Activated T-cell treated with anti-CD3 and anti-CD28 coated beads, Interleukin-2, amount 50 U/mL, for 4 hours (primary cell): ENCODE measurements at regions not wholly inside any gene's neighbourhood (a gene's known extent, or its start where the extent isn't known, plus 50 kb on each side); places are given as distances from the start of the nearest gene placed in this dataset.
"Not testable (repeated sequence)": the region's sequence is repeated elsewhere in the genome, so short reads cannot be mapped to it uniquely, and the experiment has no call there.

Source experiments
- ATAC-seq, 2 donors: fragments of 200-7000 bp; cut with Tn5 transposase; one replicate each; pipeline ENCODE4 v1.10.0; 2021
- DNase-seq: peaks from one replicate; pipeline ENCODE4 v3.0.0-alpha.2; 2020
- H3K27me3 Mint-ChIP-seq: one replicate; pipeline ENCODE4 v1.8.0; 2021; ENCODE audit warnings: low read depth, mixed read lengths
- H3K36me3 Mint-ChIP-seq: one replicate; pipeline ENCODE4 v1.8.0; 2022; ENCODE audit warnings: mixed read lengths; ENCODE audit not compliant: insufficient read depth
- H3K4me1 Mint-ChIP-seq: one replicate; pipeline ENCODE4 v1.8.0; 2021; ENCODE audit warnings: low read depth, mixed read lengths
- H3K4me3 Mint-ChIP-seq: one replicate; pipeline ENCODE4 v1.8.0; 2021; ENCODE audit warnings: mild to moderate bottlenecking, moderate library complexity, mixed read lengths
- H3K9me3 Mint-ChIP-seq: one replicate; pipeline ENCODE4 v1.8.0; 2021; ENCODE audit warnings: mixed read lengths

- DNase-seq, H3K9me3 Mint-ChIP-seq, ATAC-seq, H3K36me3 Mint-ChIP-seq, H3K4me3 Mint-ChIP-seq, H3K4me1 Mint-ChIP-seq, H3K27me3 Mint-ChIP-seq: not testable (repeated sequence)
Observed at GRCh38 chr1:81178431-81179093, 622.2 kb upstream of the ADGRL2 start.

- no peaks in the 10 kb centered on the region for H3K4me1 Mint-ChIP-seq
- H3K4me3 Mint-ChIP-seq = no peak overlapping the region
- no peak for ATAC-seq
- H3K9me3 Mint-ChIP-seq = peaks cover 24% of the 10 kb centered on the region
- no peak for DNase-seq
- H3K36me3 Mint-ChIP-seq = no peaks in the 10 kb centered on the region
- no peaks in the 10 kb centered on the region for H3K27me3 Mint-ChIP-seq
Observed at GRCh38 chr1:81174811-81175476, 625.8 kb upstream of the ADGRL2 start.

GRCh38 chr1:81174052-81174451 lies 626.7 kb upstream of the ADGRL2 start:
- Mint-ChIP-seq H3K27me3 (no peaks in the 10 kb centered on the region), H3K4me1 (no peaks in the 10 kb centered on the region), H3K36me3 (no peaks in the 10 kb centered on the region), H3K9me3 (peaks cover 21% of the 10 kb centered on the region), H3K4me3 (no peak overlapping the region)
- DNase-seq = no peak
- no peak for ATAC-seq

DNA sequence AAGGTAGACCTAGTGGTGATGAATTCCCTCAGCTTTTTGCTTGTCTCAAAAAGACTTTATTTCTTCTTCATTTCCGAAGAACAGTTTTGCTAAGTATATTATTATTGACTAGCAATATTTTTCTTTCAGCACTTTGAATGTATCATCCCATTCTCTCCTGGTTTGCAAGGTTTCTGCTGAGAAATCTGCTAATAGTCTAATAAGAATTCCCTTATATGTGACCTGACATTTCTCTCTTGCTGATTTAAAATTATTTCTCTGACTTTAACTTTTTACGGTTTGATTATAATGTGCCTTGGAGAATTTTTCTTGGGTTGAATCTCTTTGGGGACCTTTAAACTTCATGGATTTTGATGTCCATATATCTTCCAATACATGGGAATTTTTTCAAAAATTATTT lies 628.3 kb upstream of the ADGRL2 start:
- DNase-seq = no peak
- ATAC-seq = no peak
- Mint-ChIP-seq H3K9me3 (peaks cover 19% of the 10 kb centered on the region), H3K36me3 (no peaks in the 10 kb centered on the region), H3K4me3 (no peak overlapping the region), H3K27me3 (no peaks in the 10 kb centered on the region), H3K4me1 (no peaks in the 10 kb centered on the region)

- no peaks in the 10 kb centered on the region for H3K36me3 Mint-ChIP-seq
- ATAC-seq (no peak), DNase-seq (no peak)
- H3K9me3 Mint-ChIP-seq = peaks cover 21% of the 10 kb centered on the region
- no peaks in the 10 kb centered on the region for H3K27me3 Mint-ChIP-seq
- no peaks in the 10 kb centered on the region for H3K4me1 Mint-ChIP-seq
- H3K4me3 Mint-ChIP-seq = no peak overlapping the region
Observed at GRCh38 chr1:81170721-81171120, 630.0 kb upstream of the ADGRL2 start.

DNA sequence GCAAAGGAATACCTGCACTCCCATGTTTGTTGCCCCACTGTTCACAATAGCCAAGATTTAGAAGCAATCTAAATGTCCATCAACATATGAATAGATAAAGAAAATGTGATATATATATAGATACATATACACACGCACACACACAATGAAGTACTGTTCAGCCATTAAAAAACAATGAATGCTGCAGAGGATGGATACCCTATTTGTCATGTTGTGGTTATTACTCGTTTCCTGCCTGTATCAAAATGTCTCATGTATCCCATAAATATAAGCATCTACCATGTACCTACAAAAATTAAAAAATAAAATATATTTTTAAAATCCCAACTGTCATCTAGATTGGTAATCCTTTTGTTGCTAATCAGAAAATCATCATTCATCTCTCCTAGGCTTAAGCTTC lies 634.8 kb upstream of the ADGRL2 start:
- no peak for DNase-seq
- Mint-ChIP-seq H3K4me3 (no peak overlapping the region), H3K27me3 (no peaks in the 10 kb centered on the region), H3K9me3 (peaks cover 10% of the 10 kb centered on the region), H3K4me1 (no peaks in the 10 kb centered on the region), H3K36me3 (no peaks in the 10 kb centered on the region)
- ATAC-seq = no peak

DNA sequence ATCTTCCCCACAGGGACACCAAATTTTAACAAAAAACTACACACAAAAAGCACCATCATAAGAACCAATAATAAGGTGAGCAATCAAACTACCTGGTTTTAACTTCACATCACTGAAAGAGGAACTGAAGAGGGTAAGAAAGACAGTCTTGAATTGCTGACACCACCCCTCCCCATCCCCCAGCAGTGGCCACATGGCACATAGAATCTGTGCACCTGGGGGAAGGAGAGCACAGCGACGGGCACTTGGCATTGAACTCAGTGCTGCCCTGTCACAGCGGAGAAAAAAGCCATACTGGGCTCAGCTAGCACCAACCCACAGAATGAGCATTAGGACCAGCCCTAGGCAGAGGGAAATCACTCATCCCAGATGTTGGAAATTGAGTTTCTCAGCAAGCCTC lies 640.0 kb upstream of the ADGRL2 start:
- no peak for ATAC-seq
- H3K36me3 Mint-ChIP-seq = no peaks in the 10 kb centered on the region

GRCh38 chr1:81158592-81158991 lies 642.1 kb upstream of the ADGRL2 start:
- no peak for DNase-seq
- no peaks in the 10 kb centered on the region for H3K4me1 Mint-ChIP-seq
- H3K4me3 Mint-ChIP-seq = no peak overlapping the region
- no peaks in the 10 kb centered on the region for H3K27me3 Mint-ChIP-seq
- no peak for ATAC-seq
- no peaks in the 10 kb centered on the region for H3K36me3 Mint-ChIP-seq
- peaks cover 2% of the 10 kb centered on the region for H3K9me3 Mint-ChIP-seq

More for the DNA sequence above, 640.0 kb upstream of the ADGRL2 start:
- H3K27me3 Mint-ChIP-seq = no peaks in the 10 kb centered on the region
- no peak for DNase-seq
- no peak overlapping the region for H3K4me3 Mint-ChIP-seq
- peaks cover 7% of the 10 kb centered on the region for H3K9me3 Mint-ChIP-seq
- H3K4me1 Mint-ChIP-seq = no peaks in the 10 kb centered on the region

DNA sequence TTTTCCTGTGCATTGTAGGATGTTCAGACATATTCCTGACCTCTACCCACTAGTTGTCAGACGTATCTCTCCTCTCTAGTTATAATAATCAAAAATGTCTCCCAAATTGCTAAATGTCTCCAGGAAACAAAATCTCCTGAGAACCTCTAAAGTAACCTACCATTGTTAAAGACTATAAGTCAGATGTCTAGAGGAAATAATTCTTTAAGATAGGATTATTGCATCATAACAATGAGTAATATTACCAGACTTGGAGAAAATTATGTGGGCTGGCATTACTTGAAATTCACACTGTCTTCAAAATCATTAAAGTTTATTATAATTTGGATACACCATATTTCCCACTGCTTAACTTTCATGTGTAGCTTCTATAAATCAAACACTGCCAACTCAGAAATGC lies 643.0 kb upstream of the ADGRL2 start:
- no peaks in the 10 kb centered on the region for H3K27me3 Mint-ChIP-seq
- no peak for ATAC-seq
- H3K36me3 Mint-ChIP-seq = no peaks in the 10 kb centered on the region
- H3K4me3 Mint-ChIP-seq = no peak overlapping the region
- H3K4me1 Mint-ChIP-seq = no peaks in the 10 kb centered on the region
- H3K9me3 Mint-ChIP-seq = peaks cover 5% of the 10 kb centered on the region
- DNase-seq = no peak

DNA sequence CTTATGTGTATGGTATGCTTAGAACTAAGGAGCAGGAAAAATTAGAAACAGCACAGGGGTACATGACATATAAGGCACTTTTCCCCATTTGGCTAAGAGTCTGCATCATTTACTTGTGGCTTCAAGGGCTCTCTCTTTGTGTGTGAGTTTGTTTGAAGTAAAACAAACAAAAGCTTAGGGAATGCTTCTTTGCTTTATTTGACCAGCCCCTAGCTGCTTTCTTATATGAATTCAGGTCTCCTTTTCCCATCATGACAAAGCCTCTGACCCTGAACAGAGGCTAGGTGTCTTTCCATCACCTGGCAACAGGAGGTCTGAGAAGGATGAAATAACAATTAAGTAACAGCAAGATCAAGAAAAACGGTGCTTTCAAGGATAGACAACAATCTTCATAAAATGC lies 643.8 kb upstream of the ADGRL2 start:
- DNase-seq = no peak
- Mint-ChIP-seq H3K36me3 (no peaks in the 10 kb centered on the region), H3K27me3 (no peaks in the 10 kb centered on the region), H3K4me3 (no peak overlapping the region), H3K4me1 (no peaks in the 10 kb centered on the region), H3K9me3 (peaks cover 5% of the 10 kb centered on the region)
- ATAC-seq = no peak

DNA sequence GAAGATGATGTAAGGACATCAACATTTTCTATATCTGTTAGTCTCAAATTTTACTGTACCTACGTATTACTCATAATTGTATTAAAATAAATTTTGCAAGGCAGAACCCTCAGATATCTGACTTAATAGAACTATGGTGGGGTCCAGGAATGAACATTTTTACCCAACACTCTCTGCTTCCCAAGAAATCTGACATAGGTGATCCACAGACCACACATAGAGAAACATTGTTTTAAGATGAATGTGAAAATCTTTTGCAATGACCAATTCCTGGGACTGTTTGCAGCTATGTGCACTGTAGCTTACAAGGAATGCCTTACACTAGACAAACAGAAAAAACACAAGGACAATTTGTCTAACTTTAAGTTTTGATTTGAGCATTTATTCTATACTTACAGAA lies 645.6 kb upstream of the ADGRL2 start:
- Mint-ChIP-seq H3K36me3 (no peaks in the 10 kb centered on the region), H3K9me3 (peaks cover 9% of the 10 kb centered on the region), H3K4me1 (no peaks in the 10 kb centered on the region), H3K4me3 (no peak overlapping the region), H3K27me3 (no peaks in the 10 kb centered on the region)
- no peak for DNase-seq
- ATAC-seq = no peak

DNA sequence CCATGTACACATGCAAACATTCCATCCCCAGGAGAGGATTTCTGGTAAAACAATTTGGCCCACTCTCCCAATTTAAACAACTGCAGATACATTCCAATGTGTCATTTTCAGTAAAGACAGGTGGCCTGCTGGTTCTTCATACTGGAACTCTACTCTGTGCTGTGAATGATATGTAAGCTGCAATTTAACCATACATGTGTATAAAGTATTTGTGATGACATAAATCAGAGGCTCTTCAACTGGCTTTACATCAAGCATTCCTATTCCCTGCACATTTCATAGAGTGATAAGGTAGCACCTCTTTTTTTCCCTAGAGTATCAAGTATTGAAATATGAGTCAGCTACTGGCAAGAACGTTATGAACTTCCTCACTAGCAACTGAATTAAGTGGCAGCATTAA lies 649.5 kb upstream of the ADGRL2 start:
- Mint-ChIP-seq H3K36me3 (no peaks in the 10 kb centered on the region), H3K4me3 (no peak overlapping the region), H3K4me1 (no peaks in the 10 kb centered on the region), H3K9me3 (peaks cover 14% of the 10 kb centered on the region), H3K27me3 (no peaks in the 10 kb centered on the region)
- ATAC-seq (no peak), DNase-seq (no peak)

- no peak for DNase-seq
- no peak for ATAC-seq
- no peaks in the 10 kb centered on the region for H3K36me3 Mint-ChIP-seq
- no peaks in the 10 kb centered on the region for H3K4me1 Mint-ChIP-seq
- H3K9me3 Mint-ChIP-seq = peaks cover 14% of the 10 kb centered on the region
- no peaks in the 10 kb centered on the region for H3K27me3 Mint-ChIP-seq
- H3K4me3 Mint-ChIP-seq = no peak overlapping the region
Observed at GRCh38 chr1:81149649-81150325, 650.9 kb upstream of the ADGRL2 start.

DNA sequence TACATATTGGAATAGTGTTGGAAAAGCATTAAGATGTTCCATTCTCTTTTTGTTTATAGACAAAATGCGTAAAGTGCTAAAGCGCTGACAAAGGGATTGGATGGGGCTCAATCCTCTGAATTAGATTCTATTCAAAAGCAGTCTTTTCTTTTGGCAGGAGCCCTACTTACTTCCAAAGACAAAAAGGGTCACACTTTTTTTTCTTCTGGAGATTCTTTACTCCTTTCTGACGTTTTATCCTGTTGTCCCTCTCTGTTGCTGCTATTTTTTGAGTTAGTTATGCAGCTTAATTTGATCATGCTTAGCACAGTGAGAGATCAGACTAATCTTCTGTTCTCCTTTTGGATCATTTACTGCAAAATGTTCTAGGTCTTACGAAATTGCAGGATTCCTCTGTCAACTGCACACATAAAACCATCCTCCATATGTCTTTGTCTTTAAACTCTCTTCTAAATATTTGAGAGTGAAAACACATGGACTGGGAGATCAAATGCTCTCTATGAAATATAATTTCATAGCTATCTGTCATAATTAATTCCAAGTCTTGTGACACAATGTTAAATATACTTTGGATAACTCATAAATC lies 656.4 kb upstream of the ADGRL2 start:
- Mint-ChIP-seq H3K27me3 (no peaks in the 10 kb centered on the region), H3K36me3 (no peaks in the 10 kb centered on the region), H3K4me1 (no peaks in the 10 kb centered on the region), H3K9me3 (peaks cover 14% of the 10 kb centered on the region), H3K4me3 (no peak overlapping the region)
- DNase-seq = no peak
- ATAC-seq = no peak
